ENCODE measurements at regions not wholly inside any gene's neighbourhood (a gene's known extent, or its start where the extent isn't known, plus 50 kb on each side); places are given as distances from the start of the nearest gene placed in this dataset.
"Not testable (repeated sequence)": the region's sequence is repeated elsewhere in the genome, so short reads cannot be mapped to it uniquely, and the experiment has no call there.

DNA sequence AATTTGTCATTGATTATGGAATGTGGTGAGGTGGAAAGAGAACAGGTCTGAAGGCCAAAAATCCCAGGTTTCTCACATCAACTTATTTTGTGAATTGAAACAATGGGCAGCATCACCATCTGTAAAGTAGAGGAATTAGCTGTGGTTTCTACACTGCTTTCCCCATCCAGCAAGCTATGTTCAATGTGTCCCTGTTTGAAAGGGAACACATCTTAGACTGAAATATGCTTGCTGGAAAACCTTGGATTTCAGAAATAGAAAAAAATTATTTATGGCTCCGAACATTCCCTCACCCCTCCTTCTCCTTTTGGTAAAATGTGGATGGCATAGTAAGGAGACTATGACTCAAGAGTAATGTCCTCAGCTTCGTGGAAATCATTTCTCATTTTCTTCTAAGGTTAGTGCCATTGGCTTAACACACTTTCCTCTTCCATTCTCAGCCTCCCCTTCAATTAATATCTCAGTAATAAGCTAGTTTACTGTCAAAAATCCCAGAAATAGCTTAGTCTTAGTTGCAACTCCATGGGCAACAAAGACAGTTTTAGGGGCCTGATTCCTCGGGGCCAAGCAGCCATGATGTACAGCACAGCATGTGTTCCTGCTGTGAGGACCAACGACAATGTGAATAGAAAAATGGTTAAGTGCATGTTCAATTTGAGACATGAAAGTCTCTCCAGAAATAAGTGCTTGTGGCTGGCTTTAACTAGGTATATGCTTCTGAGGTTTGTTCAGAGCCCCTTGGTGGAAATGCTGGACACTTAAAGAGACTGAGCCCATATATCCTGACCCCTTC lies 205.8 kb upstream of the SLC38A2 start:
- DNase-seq (ENCODE audit: low read depth in 3 of 3, low spot score in 2 of 3) = no peak

DNA sequence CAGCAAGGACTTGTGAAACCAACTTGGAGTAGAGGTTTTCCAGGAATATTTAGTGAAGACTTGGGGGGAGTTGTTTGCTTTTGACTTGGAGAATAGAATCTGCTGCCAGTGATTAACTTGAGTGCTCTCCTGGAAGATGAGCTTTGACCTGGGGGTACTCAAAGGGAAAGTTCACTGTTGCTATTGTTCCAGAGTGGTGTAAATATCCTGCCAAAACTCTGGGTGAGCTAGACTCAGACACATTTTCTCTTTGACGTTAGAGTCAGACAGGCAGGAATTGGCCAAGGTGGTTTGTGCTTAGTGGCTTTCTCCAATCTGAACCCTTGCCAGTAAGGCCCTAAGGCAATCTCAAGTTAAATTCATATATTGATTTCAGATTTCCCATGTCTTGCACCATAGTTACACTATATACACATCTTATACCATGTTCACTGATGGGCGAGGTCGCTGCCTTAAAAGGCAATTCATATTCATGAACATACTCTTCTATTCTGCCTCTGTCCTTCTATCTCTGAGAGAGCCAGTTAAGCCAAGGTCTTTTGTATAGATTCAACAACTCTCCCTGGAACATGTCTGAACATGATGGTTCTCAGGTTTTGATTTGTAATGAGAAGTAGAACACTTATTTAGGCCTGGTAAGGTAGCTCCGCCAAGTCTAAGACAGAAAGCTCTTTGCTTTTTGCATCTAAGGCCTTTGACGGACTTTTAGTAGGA lies 204.6 kb upstream of the SLC38A2 start:
- DNase-seq (ENCODE audit: low read depth in 3 of 3, low spot score in 2 of 3) = no peak

DNA sequence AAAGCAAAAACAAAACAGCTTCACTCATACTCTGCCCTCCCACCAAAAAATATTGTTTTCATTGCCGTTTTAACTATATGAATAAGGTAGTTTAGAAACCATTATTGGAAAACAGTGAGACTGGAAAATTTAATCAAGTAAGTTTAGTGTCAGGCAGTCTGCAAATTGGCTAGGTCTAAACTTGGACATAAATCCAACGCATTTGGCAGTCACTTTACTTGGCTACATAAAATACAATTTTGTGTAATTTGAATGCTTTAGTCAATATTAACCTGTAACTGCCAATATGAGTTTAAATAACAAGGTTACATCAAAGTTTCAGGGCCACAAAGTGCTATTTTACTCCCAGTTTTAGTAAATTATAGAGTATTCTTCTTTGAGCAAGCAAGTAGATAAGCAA lies 202.3 kb upstream of the SLC38A2 start:
- DNase-seq (ENCODE audit: low read depth in 3 of 3, low spot score in 2 of 3) = no peak

DNA sequence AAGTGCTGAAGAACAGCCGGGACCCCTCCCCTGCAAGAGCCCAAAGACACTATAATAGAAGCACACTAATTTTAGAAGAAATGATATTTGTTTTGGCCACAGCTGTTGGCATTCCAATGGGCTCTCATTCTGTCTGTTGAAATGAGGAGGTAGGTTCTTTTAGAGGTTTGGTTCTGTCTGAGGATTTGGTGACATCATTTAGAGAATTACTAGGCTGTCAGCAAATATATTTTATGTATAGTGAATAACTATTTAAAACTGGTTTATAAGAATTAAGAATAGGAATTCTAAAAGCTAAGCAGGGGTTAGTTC lies 200.7 kb upstream of the SLC38A2 start:
- DNase-seq (ENCODE audit: low read depth in 3 of 3, low spot score in 2 of 3) = no peak

DNA sequence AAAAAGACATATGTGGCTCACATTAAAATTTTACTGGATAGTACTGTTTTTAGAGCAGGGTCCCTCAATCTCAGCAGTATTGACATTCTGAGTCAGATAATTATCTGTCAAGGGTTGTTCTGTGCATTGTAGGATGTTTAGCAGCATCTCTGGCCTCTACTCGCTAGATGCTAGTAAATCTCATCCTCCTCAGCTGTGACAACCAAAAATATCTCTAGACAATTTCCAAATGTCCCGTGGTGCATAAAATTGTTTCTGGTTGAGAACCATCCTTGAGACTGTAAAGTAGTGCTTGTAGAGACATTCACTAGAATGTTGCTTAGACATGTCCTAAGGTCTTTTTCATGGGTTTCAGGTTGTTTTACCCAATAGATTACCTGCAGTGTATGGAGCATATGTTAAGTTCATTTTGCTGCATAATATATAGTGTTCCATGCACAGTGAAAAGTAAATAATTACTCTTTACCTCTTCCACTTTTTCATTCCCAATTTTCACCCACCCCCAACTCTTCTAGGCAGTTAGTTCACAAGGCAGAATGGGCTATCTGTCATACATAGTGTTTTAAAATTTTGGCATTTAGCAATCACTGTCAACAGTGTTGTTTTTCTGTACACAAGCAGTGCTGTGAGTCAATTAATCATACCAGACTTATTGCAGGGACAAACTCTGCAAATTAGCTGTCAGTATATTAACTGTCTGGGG lies 200.2 kb upstream of the SLC38A2 start:
- no peak for DNase-seq (ENCODE audit: low read depth in 3 of 3, low spot score in 2 of 3)

DNA sequence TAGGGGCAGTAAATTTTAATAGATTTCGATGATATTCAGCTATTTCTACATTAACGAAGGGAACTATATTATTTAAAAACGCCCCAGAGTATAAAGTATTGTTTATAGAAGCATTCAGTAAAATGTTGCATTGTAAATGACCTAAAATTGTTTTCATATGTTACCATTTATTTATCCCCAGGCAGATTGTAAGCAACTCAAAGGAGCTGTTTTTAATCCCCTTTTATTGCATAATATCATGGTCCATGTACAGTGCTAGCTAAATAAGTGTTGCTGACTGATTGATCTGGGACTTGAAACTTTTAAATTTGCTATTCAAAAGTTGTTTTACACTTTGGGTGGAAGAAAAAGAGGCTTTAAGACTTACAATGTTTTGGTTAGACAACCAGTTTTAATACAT lies 199.0 kb upstream of the SLC38A2 start:
- DNase-seq (ENCODE audit: low read depth in 3 of 3, low spot score in 2 of 3) = no peak

GRCh38 chr12:46569826-46570439 lies 197.4 kb upstream of the SLC38A2 start:
- DNase-seq (ENCODE audit: low read depth in 3 of 3, low spot score in 2 of 3) = no peak

DNA sequence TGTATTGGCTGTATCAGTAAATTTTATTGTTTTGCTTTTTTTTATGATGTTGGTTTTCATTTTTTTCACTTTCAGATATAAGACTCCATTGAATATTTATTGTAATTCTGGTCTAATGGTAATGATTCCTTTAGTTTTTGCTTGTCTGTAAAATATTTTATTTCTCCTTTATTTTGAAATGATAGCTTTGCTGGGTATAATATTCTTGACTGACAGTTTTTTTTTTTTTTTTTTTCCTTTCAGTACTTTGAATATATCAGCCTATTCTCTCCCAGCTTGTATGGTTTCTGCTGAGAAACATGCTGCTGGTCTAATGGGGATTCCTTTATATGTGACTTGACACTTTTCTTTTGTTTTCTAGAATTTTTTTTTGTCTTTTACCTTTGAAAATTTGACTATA lies 195.1 kb upstream of the SLC38A2 start:
- DNase-seq (ENCODE audit: low read depth in 3 of 3, low spot score in 2 of 3) = no peak

DNA sequence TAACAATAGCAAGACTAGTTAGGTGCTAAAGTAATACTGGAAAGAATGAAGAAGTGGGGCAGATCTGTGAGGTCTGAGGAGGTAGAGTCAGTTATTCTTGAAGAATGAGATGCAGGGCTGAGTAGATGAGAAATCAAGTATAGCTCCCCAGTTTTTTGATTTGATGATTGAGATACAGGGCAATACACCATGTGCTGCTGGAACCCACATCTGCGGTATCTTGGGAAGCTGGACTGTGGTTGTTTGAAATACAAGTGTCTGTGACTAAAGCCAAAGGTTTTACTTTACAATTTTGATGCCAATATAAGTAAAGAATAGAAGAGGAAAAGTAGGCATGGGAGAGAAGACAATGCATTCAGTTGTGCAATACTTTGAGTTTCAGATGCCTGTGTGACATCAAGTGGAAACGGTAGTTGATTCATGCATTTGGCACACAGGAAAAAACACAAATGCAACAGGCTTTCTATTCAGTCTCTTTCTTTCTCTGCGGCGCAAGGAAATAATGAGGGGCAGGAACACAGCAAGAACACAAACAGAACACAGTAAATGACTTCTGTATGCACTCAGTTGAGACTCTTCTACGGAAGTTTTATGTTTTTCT lies 190.2 kb upstream of the SLC38A2 start:
- DNase-seq (ENCODE audit: low read depth in 3 of 3, low spot score in 2 of 3) = no peak

DNA sequence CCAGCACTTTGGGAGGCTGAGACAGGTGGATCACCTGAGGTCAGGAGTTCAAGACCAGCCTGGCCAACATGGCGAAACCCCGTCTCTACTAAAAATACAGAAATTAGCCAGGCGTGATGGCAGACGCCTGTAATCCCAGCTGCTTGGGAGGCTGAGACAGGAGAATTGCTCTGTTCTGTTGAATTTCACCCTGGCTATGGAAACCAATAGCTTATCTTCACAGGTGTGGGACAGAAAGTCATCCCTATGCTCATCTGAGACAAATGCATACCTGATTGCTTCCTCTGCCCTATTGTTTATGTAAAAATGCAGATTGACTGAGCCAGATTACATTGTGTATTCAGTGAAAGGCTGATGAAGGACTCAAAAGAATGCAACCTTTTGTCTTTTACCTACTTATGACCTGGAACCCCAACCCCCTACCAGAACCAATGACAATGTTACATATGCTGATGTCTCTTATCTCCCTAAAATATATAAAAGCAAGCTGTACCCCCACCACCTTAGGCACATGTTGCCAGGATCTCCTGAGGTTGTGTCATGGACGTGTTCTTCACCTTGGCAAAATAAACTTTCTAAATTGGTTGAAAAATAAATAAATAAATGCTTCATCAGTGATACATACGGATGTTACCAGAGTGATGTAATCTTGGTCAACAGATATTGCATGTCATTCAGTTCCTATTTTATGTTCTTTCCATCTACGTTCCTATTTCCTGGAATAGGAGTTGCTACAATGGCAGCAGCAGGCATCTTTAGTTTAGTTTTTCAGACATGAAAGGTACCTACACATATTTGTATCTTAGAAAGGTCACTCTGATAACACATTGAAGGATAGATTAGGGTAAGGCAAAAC lies 189.4 kb upstream of the SLC38A2 start:
- DNase-seq (ENCODE audit: low read depth in 3 of 3, low spot score in 2 of 3) = not testable (repeated sequence)

DNA sequence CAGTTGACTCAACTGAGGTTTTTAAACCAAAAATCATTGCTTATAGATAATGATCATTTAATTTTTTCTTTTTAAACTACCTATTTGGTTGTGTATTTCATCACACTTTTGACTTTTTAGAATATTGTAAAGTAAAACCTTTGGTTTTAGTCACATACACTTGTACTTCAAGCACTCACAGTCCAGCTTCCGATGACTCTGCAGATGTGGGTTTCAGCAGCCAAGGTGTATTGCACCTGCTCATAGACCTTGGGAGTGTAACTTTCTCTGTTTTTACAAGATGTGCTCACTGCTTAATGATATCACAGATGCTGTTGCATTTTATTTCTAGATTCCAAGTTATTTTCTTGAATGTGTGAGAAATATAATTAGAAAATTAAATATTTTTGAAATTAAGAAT lies 188.3 kb upstream of the SLC38A2 start:
- DNase-seq (ENCODE audit: low read depth in 3 of 3, low spot score in 2 of 3) = no peak

DNA sequence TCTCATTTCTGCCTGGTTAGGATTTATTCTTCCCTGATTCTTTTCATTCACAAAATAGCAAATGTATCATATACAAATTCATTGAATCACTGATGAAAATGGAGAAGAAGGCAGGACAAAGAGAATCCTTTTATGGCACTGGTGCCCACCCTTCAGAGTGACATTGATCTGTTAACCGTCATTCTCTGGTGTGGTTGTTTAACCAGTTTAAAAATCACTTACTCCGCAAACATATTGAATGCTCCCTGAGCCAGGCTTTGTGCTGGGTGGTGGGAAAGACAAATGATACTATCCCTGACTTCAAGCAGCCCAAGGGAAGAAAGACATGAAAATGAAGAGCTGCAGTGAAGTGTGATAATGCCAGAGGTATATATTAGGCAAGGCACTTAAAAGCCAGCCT lies 187.5 kb upstream of the SLC38A2 start:
- DNase-seq (ENCODE audit: low read depth in 3 of 3, low spot score in 2 of 3) = no peak

- DNase-seq (ENCODE audit: low read depth in 3 of 3, low spot score in 2 of 3) = no peak
Observed at GRCh38 chr12:46559311-46559710, 186.7 kb upstream of the SLC38A2 start.

DNA sequence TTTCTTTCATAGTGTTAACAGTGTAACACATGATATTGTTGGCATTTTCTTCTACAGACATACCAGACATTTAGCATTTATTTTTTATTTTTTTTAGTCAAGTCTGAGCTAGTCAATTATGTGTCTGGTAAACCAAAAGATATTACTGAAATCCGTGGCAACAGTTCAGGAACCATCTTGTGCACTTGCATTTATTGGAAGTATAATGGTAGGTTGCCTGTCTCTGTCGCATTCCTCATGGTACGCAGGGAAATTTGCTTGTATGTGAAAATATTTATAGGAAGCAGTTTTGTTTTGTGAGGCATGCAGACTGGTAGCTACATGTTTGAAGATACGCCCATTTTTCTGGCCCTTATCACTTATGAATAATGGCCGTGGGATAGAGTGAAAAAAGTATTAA lies 186.1 kb upstream of the SLC38A2 start:
- no peak for DNase-seq (ENCODE audit: low read depth in 3 of 3, low spot score in 2 of 3)

DNA sequence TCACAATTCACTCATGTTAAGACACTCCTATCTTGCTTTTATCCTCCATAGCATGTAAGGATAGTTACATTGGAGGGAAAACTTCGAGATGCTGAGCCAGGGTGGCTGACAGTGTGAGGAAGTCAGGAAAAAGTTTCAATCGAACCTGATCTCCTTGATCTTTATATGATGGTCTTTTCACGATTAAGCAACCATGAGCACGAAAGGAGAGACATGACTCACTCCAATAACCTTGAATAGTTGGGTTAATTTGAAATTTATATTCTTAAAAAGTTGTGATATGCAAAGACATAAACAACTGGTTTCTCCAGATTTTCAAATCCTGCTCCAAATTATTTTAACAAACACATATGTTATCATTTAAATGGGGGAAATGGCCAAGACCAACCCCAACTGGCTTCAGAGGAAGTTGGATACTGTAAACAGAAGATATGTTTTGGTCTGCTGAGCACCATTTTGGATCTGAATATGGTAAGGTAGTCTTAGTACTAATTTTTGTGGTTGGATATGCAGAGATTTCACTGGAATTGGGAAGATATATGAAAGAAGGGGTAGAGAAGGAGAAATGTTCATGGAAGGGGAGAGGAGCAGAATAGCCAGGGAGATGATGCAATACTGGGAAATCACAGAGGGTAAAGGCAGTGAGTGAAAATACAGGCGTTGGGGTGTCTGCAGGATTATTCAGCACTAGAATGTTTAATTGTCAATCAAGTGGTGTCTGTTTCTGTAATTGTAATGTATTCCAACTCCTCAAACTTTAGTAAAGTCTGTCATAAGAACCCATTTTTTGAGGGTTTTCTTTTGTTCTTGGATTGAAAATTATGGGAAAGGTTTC lies 185.2 kb upstream of the SLC38A2 start:
- no peak for DNase-seq (ENCODE audit: low read depth in 3 of 3, low spot score in 2 of 3)

GRCh38 chr12:46556819-46557524 lies 184.4 kb upstream of the SLC38A2 start:
- no peak for DNase-seq (ENCODE audit: low read depth in 3 of 3, low spot score in 2 of 3)

GRCh38 chr12:46556105-46556559 lies 183.6 kb upstream of the SLC38A2 start:
- DNase-seq (ENCODE audit: low read depth in 3 of 3, low spot score in 2 of 3) = no peak

GRCh38 chr12:46555406-46555852 lies 182.9 kb upstream of the SLC38A2 start:
- DNase-seq (ENCODE audit: low read depth in 3 of 3, low spot score in 2 of 3) = peak in 1 of 3 donors; percentile 41
